Ascending aorta (tissue), 2 donors: ENCODE measurements at regions not wholly inside any gene's neighbourhood (a gene's known extent, or its start where the extent isn't known, plus 50 kb on each side); places are given as distances from the start of the nearest gene placed in this dataset.

ENCODE experiments used
- DNase-seq, 2 donors: peaks; one replicate each; pipeline ENCODE4 v3.0.0-alpha.2; 2019; ENCODE audit warnings: low spot score in 2 of 2
- H3K27ac ChIP-seq, 2 donors: fragments of 200-600 bp; sonication (generic); one replicate each; pipeline ENCODE4 v1.5.1; 2016 to 2017; ENCODE audit warnings: mild to moderate bottlenecking in 1 of 2
- H3K27me3 ChIP-seq: fragments of 200-600 bp; sonication (generic); one replicate; pipeline ENCODE4 v1.5.1; 2017
- H3K36me3 ChIP-seq, 2 donors: fragments of 200-600 bp; sonication (generic); one replicate each; pipeline ENCODE4 v1.5.1; 2016
- H3K4me1 ChIP-seq, 2 donors: fragments of 200-600 bp; sonication (generic); one replicate each; pipeline ENCODE4 v1.5.1; 2016 to 2017; ENCODE audit warnings: mild to moderate bottlenecking in 1 of 2
- H3K4me3 ChIP-seq, 2 donors: fragments of 200-600 bp; sonication (generic); one replicate each; pipeline ENCODE4 v1.5.1; 2016 to 2017; ENCODE audit warnings: mild to moderate bottlenecking in 1 of 2
- H3K9me3 ChIP-seq, 2 donors: fragments of 200-600 bp; sonication (generic); one replicate each; pipeline ENCODE4 v1.5.1; 2016
- intact Hi-C: fragments of 100-400 bp; cut with DNase I; formaldehyde crosslinking; loops from one replicate; pipeline ENCODE4 v1.15.1; 2023
- TF ChIP-seq, protein P1 (sequence below), 3 experiments: fragments of 200-600 bp in 2 of 3; fragments of 450-650 bp in 1 of 3; sonication (generic) in 2 of 3; IDR thresholded peaks; one replicate each; pipeline ENCODE4 v1.5.1; 2016 to 2019; ENCODE audit warnings: antibody characterized with exemption in 3 of 3, mild to moderate bottlenecking in 1 of 3, moderate library complexity in 1 of 3

DNA sequence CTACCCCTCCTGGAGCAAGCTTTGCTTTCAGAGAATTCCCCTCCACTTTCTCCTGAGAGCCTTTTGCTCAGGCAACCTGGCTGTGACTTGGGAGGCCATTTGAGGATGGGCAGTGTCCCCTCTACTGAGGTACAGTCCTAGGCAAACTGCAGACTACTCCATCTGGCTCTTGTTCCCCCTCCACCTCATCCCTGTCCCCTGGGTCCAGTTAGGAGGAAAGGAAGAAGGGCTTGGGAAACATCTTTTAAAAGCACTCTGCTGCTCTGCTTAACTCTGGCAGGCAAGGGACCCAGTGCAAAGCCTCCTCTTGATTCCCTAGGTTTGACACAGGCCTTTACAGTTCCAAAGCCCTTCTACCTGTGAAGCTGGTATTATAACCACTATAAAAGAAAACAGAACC is 108.2 kb downstream of the NAV1 start:
- H3K4me1 ChIP-seq, result peaks cover 20 to 26% of the 10 kb centered on the region in 2 donors
- intact Hi-C loops, result loop anchor here (5.0 kb wide), 1 partner anchor 85 kb away; no protein-coding TSS in a partner anchor

DNA sequence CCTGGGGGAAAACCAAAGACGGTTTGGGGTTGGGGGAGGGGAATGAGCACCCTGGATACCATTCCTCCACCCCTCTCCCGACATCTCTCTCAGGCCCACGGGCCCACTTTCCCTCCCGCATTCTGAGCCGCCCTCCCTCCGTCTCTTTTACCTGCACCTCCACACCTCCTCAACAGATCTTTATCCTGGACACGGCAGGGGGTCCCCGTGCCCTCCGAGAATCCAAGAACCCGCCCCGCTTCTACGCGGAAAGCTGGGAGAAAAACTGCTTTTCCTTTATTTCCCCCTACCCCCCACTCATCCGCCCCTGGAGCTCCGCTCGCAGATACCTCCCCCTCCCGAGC is 108.8 kb downstream of the NAV1 start:
- Histone ChIP-seq H3K9me3 (no peaks in the 10 kb centered on the region), H3K27ac (peak overlapping the region; percentile 45 to 48), H3K4me3 (peak overlapping the region; percentile 61 to 70), H3K36me3 (peaks cover 0 to 3% of the 10 kb centered on the region in 2 donors), H3K27me3 (no peaks in the 10 kb centered on the region), H3K4me1 (peaks cover 20 to 26% of the 10 kb centered on the region in 2 donors)
- intact Hi-C loops, result loop anchor here (5.0 kb wide), 1 partner anchor 85 kb away; no protein-coding TSS in a partner anchor
- TF ChIP-seq, protein P1, sequence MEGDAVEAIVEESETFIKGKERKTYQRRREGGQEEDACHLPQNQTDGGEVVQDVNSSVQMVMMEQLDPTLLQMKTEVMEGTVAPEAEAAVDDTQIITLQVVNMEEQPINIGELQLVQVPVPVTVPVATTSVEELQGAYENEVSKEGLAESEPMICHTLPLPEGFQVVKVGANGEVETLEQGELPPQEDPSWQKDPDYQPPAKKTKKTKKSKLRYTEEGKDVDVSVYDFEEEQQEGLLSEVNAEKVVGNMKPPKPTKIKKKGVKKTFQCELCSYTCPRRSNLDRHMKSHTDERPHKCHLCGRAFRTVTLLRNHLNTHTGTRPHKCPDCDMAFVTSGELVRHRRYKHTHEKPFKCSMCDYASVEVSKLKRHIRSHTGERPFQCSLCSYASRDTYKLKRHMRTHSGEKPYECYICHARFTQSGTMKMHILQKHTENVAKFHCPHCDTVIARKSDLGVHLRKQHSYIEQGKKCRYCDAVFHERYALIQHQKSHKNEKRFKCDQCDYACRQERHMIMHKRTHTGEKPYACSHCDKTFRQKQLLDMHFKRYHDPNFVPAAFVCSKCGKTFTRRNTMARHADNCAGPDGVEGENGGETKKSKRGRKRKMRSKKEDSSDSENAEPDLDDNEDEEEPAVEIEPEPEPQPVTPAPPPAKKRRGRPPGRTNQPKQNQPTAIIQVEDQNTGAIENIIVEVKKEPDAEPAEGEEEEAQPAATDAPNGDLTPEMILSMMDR (IDR thresholded peaks at IDR 0.05), result no peak
- DNase-seq, result no peak

More for the DNA sequence above, 108.2 kb downstream of the NAV1 start:
- no peak overlapping the region for H3K4me3 ChIP-seq
- no peaks in the 10 kb centered on the region for H3K27me3 ChIP-seq
- no peak overlapping the region for H3K27ac ChIP-seq
- TF ChIP-seq, protein P1 (IDR thresholded peaks at IDR 0.05), result no peak
- peaks cover 0 to 3% of the 10 kb centered on the region in 2 donors for H3K36me3 ChIP-seq
- DNase-seq, result no peak
- H3K9me3 ChIP-seq, result no peaks in the 10 kb centered on the region

DNA sequence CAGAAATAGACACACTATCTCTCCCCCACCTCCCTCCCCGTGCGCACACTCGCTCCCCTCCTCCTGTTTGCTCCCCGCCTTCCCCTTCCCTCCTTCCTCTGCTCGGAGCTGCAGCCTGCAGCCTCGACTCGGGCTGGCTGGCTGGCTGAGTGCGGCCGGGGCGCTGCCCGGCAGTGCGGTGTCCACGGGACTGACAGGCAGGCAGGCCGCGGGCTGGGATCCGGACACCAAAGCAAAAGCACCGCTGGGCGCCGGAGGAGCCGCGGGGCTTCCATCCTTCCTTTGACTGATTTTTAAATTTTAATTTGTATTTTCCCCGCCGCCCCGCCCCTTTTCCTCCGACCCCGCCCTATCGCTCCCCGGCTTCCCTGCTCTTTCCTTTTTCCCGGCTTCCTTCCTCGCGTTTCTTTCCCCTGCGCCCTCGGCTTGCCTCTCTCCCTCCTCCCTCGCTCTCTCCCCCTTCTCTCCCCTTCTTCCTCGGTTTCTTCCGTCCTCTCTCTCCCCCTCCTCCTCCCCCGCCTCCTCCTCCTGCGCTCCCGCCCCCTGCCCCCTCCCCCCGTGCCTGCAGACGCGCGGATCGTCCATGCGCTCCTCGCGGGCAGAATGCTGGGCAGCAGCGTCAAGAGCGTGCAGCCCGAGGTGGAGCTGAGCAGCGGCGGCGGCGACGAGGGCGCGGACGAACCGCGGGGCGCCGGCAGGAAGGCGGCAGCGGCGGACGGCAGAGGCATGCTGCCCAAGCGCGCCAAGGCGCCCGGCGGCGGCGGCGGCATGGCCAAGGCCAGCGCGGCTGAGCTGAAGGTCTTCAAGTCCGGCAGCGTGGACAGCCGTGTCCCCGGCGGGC is 109.4 kb downstream of the NAV1 start:
- DNase-seq, result peak in 1 of 2 donors; percentile 69
- TF ChIP-seq, protein P1 (IDR thresholded peaks at IDR 0.05), result no peak
- Histone ChIP-seq H3K4me3 (peak overlapping the region; percentile 61 to 70), H3K27ac (peak overlapping the region; percentile 45 to 48), H3K27me3 (no peaks in the 10 kb centered on the region), H3K9me3 (no peaks in the 10 kb centered on the region), H3K36me3 (peaks cover 0 to 3% of the 10 kb centered on the region in 2 donors), H3K4me1 (peaks cover 20 to 26% of the 10 kb centered on the region in 2 donors)
- intact Hi-C loops, result loop anchor here (5.0 kb wide), 1 partner anchor 86 kb away; no protein-coding TSS in a partner anchor

DNA sequence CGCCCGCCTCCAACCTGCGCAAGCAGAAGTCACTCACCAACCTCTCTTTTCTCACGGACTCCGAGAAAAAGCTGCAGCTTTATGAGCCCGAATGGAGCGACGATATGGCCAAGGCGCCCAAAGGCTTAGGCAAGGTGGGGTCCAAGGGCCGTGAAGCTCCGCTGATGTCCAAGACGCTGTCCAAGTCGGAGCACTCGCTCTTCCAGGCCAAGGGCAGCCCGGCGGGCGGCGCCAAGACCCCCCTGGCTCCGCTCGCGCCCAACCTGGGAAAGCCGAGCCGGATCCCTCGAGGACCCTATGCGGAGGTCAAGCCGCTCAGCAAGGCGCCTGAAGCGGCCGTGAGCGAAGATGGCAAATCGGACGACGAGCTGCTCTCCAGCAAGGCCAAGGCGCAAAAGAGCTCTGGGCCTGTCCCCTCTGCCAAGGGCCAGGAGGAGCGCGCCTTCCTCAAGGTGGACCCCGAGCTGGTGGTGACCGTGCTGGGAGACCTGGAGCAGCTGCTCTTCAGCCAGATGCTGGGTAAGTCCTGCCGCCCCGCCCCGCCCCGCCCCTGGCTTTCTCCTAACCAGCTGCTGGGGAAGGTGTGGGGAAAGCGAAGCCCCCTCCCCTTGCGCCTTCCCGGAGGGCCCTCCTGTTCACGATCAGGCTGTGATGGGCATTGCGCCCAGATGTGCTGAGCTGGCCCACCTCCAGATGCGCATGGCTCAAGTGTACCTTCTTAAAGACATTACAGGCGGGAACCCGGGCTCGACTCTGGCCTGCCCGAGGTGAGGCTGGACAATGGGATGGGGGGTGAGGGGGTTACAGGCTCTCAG is 110.2 kb downstream of the NAV1 start:
- TF ChIP-seq, protein P1 (IDR thresholded peaks at IDR 0.05), result no peak
- H3K9me3 ChIP-seq, result no peaks in the 10 kb centered on the region
- peak in 1 of 2 donors; percentile 73 for DNase-seq
- peaks cover 0 to 3% of the 10 kb centered on the region in 2 donors for H3K36me3 ChIP-seq
- intact Hi-C loops, result loop anchor here (5.0 kb wide), 1 partner anchor 87 kb away; no protein-coding TSS in a partner anchor
- peak overlapping the region; percentile 61 to 70 for H3K4me3 ChIP-seq
- peak overlapping the region; percentile 45 to 48 for H3K27ac ChIP-seq
- H3K4me1 ChIP-seq, result peaks cover 20 to 26% of the 10 kb centered on the region in 2 donors
- H3K27me3 ChIP-seq, result no peaks in the 10 kb centered on the region

DNA sequence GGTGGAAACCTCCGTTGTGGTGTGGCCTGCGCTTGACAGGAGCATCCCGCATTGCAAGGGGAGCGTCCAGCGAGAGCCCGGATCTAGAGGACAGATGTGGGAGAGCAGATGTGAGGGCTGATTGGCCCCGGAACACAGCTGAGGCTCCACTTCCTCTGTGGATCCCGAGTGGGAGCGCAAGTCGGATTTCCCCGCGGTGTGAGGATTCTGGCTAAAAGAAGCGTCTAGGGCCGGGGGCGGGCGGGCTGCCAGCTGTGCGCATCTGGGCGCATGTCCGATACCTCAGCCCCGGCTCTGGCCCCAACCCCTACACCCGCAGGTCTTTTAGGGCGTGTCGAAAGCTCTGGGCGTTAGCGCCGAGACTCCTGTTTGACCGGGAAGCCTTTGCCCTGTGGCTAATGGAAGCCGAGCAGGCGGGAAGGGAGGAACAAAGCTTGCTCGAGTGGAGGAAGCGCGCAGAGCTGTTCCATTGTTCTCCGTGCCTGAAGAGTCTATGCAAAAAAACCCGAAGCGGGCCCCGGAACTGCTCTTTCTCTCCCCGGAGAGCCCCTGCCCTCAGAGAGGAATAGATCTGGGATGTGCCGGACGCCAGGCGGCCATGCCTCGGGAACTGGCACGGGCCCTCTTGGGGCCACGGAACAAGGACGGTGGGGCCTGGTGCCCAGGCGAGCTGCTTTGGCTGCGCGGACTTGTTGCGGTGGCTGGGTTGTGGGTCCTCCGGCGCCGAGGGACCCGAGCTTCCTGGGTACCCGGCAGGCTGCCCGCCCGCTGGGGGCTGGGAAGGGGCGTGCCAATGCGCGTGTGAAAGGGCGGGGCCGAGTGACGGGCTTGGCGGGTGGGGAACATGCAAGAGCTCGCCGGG is 111.1 kb downstream of the NAV1 start:
- DNase-seq, result peak in 1 of 2 donors; percentile 80
- TF ChIP-seq, protein P1 (IDR thresholded peaks at IDR 0.05), result no peak
- Histone ChIP-seq H3K27ac (peak overlapping the region; percentile 28 to 32), H3K27me3 (no peaks in the 10 kb centered on the region), H3K4me1 (peaks cover 20 to 26% of the 10 kb centered on the region in 2 donors), H3K9me3 (no peaks in the 10 kb centered on the region), H3K4me3 (peak overlapping the region; percentile 61 to 70), H3K36me3 (no peaks in the 10 kb centered on the region)
- intact Hi-C loops, result loop anchor here (5.0 kb wide), 2 partner anchors 42 to 88 kb away; no protein-coding TSS in a partner anchor
